RWPE2 (cell line): ENCODE measurements at regions not wholly inside any gene's neighbourhood (a gene's known extent, or its start where the extent isn't known, plus 50 kb on each side); places are given as distances from the start of the nearest gene placed in this dataset.

ENCODE experiments used
- ATAC-seq: fragments of 200-7000 bp; cut with Tn5 transposase; 3 replicates; pipeline ENCODE4 v1.9.1; 2021; ENCODE audit warnings: low read depth
- DNase-seq: peaks from one replicate; pipeline ENCODE4 v3.0.0-alpha.2; 2020; ENCODE audit warnings: low spot score
- H3K27ac ChIP-seq: fragments of 450-650 bp; 2 replicates; pipeline ENCODE4 v1.5.1; 2017; ENCODE audit warnings: mild to moderate bottlenecking; ENCODE audit not compliant: poor library complexity, severe bottlenecking
- H3K27me3 ChIP-seq: fragments of 250-450 bp; sonication (Bioruptor Pico); 2 replicates; pipeline ENCODE4 v1.5.1; 2021; ENCODE audit warnings: mild to moderate bottlenecking, moderate library complexity; ENCODE audit not compliant: insufficient read depth, poor library complexity, severe bottlenecking
- H3K36me3 ChIP-seq: fragments of 250-450 bp; sonication (Bioruptor Pico); 2 replicates; pipeline ENCODE4 v1.5.1; 2020; ENCODE audit warnings: low read depth, mild to moderate bottlenecking, moderate library complexity
- H3K4me1 ChIP-seq: fragments of 250-450 bp; sonication (Bioruptor Pico); 2 replicates; pipeline ENCODE4 v1.5.1; 2021; ENCODE audit warnings: mild to moderate bottlenecking, moderate library complexity; ENCODE audit not compliant: insufficient read depth, poor library complexity, severe bottlenecking
- H3K4me3 ChIP-seq: fragments of 250-450 bp; sonication (Bioruptor Pico); 2 replicates; pipeline ENCODE4 v1.5.1; 2021; ENCODE audit warnings: mild to moderate bottlenecking, moderate library complexity; ENCODE audit not compliant: severe bottlenecking
- H3K9me3 ChIP-seq: fragments of 250-450 bp; sonication (Bioruptor Pico); 2 replicates; pipeline ENCODE4 v1.5.1; 2021; ENCODE audit warnings: mild to moderate bottlenecking, moderate library complexity; ENCODE audit not compliant: severe bottlenecking
- CTCF ChIP-seq: fragments of 450-650 bp; IDR thresholded peaks from one replicate; pipeline ENCODE4 v1.5.1; 2017; ENCODE audit warnings: mild to moderate bottlenecking, moderate library complexity; ENCODE audit not compliant: poor library complexity, severe bottlenecking

GRCh38 chr13:59112221-59112718 lies 1051.5 kb downstream of the DIAPH3 start:
- Histone ChIP-seq H3K27ac (no peak overlapping the region), H3K36me3 (no peaks in the 10 kb centered on the region), H3K27me3 (no peaks in the 10 kb centered on the region), H3K9me3 (no peaks in the 10 kb centered on the region), H3K4me1 (no peaks in the 10 kb centered on the region), H3K4me3 (no peak overlapping the region)
- ATAC-seq (peak; percentile 38; the same call in 1 of the 3 replicates), DNase-seq (no peak)
- no peak for TF ChIP-seq CTCF

GRCh38 chr13:59119475-59119874 lies 1044.3 kb downstream of the DIAPH3 start:
- no peaks in the 10 kb centered on the region for H3K36me3 ChIP-seq
- H3K9me3 ChIP-seq: no peaks in the 10 kb centered on the region
- H3K4me3 ChIP-seq: no peak overlapping the region
- H3K27me3 ChIP-seq: no peaks in the 10 kb centered on the region
- no peaks in the 10 kb centered on the region for H3K4me1 ChIP-seq
- TF ChIP-seq CTCF: no peak
- ATAC-seq (no peak), DNase-seq (no peak)
- H3K27ac ChIP-seq: no peak overlapping the region

GRCh38 chr13:59120297-59120843 lies 1043.4 kb downstream of the DIAPH3 start:
- Histone ChIP-seq H3K4me3 (no peak overlapping the region), H3K27me3 (no peaks in the 10 kb centered on the region), H3K9me3 (no peaks in the 10 kb centered on the region), H3K36me3 (no peaks in the 10 kb centered on the region), H3K27ac (no peak overlapping the region), H3K4me1 (no peaks in the 10 kb centered on the region)
- TF ChIP-seq CTCF: no peak
- ATAC-seq (no peak), DNase-seq (no peak)

- DNase-seq (no peak), ATAC-seq (no peak)
- H3K27me3 ChIP-seq: no peaks in the 10 kb centered on the region
- H3K36me3 ChIP-seq: no peaks in the 10 kb centered on the region
- H3K4me1 ChIP-seq: no peaks in the 10 kb centered on the region
- H3K4me3 ChIP-seq: no peak overlapping the region
- no peak for TF ChIP-seq CTCF
- H3K9me3 ChIP-seq: no peaks in the 10 kb centered on the region
- no peak overlapping the region for H3K27ac ChIP-seq
Measured at GRCh38 chr13:59121507-59121906, 1042.2 kb downstream of the DIAPH3 start.

GRCh38 chr13:59126474-59126873 lies 1037.3 kb downstream of the DIAPH3 start:
- ATAC-seq (no peak), DNase-seq (no peak)
- Histone ChIP-seq H3K4me3 (no peak overlapping the region), H3K36me3 (no peaks in the 10 kb centered on the region), H3K4me1 (no peaks in the 10 kb centered on the region), H3K27ac (no peak overlapping the region), H3K27me3 (no peaks in the 10 kb centered on the region), H3K9me3 (no peaks in the 10 kb centered on the region)
- no peak for TF ChIP-seq CTCF
